Heart right ventricle (tissue), 16 donors: ENCODE measurements at regions not wholly inside any gene's neighbourhood (a gene's known extent, or its start where the extent isn't known, plus 50 kb on each side); places are given as distances from the start of the nearest gene placed in this dataset.
A peak's percentile ranks its signal among the peaks of the same experiment; 100 is the strongest.
"Not testable (repeated sequence)": the region's sequence is repeated elsewhere in the genome, so short reads cannot be mapped to it uniquely, and the experiment has no call there.

ENCODE experiments used
- ATAC-seq, 8 donors: fragments of 200-7000 bp; cut with Tn5 transposase; one replicate each; pipeline ENCODE4 v1.9.1; 2020; ENCODE audit warnings: mild to moderate bottlenecking in 8 of 8, moderate library complexity in 8 of 8, moderate number of reproducible peaks in 1 of 8
- DNase-seq, 2 donors: peaks; one replicate each; pipeline ENCODE4 v3.0.0-alpha.2; 2020
- H3K27ac ChIP-seq, 10 donors: fragments of 200-600 bp; sonication (generic) in 2 of 10; one replicate each; pipeline versions ENCODE4 v1.5.0 to v1.8.0; 2020 to 2022; ENCODE audit warnings: mild to moderate bottlenecking in 3 of 10
- H3K27me3 ChIP-seq, 7 donors: fragments of 200-600 bp; one replicate each; pipeline ENCODE4 v1.8.0; 2021 to 2022; ENCODE audit warnings: mild to moderate bottlenecking in 2 of 7
- H3K36me3 ChIP-seq, 9 donors: fragments of 200-600 bp; sonication (generic) in 1 of 9; one replicate each; pipeline versions ENCODE4 v1.5.0 to v1.8.0; 2020 to 2022; ENCODE audit warnings: mild to moderate bottlenecking in 2 of 9
- H3K4me1 ChIP-seq, 9 donors: fragments of 200-600 bp; sonication (generic) in 1 of 9; one replicate each; pipeline versions ENCODE4 v1.5.0 to v1.8.0; 2020 to 2022; ENCODE audit warnings: mild to moderate bottlenecking in 4 of 9
- H3K4me3 ChIP-seq, 10 donors: fragments of 200-600 bp; sonication (generic) in 2 of 10; one replicate each; pipeline versions ENCODE4 v1.5.0 to v1.8.0; 2020 to 2022; ENCODE audit warnings: mild to moderate bottlenecking in 7 of 10, moderate library complexity in 2 of 10
- H3K9me3 ChIP-seq, 11 donors: fragments of 200-600 bp in 10 of 11; sonication (generic) in 2 of 11; one replicate each; pipeline versions ENCODE4 v1.5.0 to v1.8.0; 2013 to 2022; ENCODE audit warnings: mild to moderate bottlenecking in 2 of 11, control low read depth in 1 of 11, moderate library complexity in 1 of 11
- CTCF ChIP-seq, 9 donors: fragments of 200-600 bp; sonication (generic) in 2 of 9; IDR thresholded peaks; one replicate each; pipeline versions ENCODE4 v1.5.0 to v1.8.0; 2021 to 2022; ENCODE audit warnings: antibody characterized with exemption in 9 of 9, mild to moderate bottlenecking in 5 of 9, moderate library complexity in 1 of 9
- WGBS, 2 donors: extraction: QIAGEN DNeasy Blood & Tissue Kit; methylation state at CpG; one replicate each; pipeline ENCODE4 v1.1.7; 2013; ENCODE audit warnings: inconsistent platforms in 1 of 2; 5-methylcytosine and 5-hydroxymethylcytosine counted together
- intact Hi-C, 10 donors: fragments of 100-400 bp; cut with DNase I; formaldehyde crosslinking; loops; one replicate each; pipeline versions ENCODE4 v1.11.1 to v1.14.2; 2022
- donor health status: Arrhythmogenic right ventricular cardiomyopathy.
- donor health status: ischemic (EF 13 %, LVEDD 7.1; RV severe dilation, severe dysfunction).
- donor health status: healthy with polysubstance abuse.
- donor health status: DM: no; HTN: yes; CAD: no.
- donor health status: DM: no; HTN: no; CAD: no.
- donor health status: ischemic (EF 25% LVEDD 6.9; RV normal size, moderate dysfunction).
- donor health status: ischemic (EF 25% LVEDD 5.7; RV mildly dilated, moderate dysfunction).
- donor health status: healthy.
- donor health status: DM: yes; HTN: yes; CAD: no.
- donor health status: Ischemic cardiomyopathy.
- donor health status: ischemic (EF 35%, LVEDD 5.7; RV mildly dilated, moderate dysfunction).
- donor health status: nonischemic (EF 11% LVEDD 7.7; RV severe dilation, severe dysfunction).
- donor health status: DM: yes; HTN: yes; CAD: no.
- donor health status: PGD.
- donor health status: ischemic (EF 29% LVEDD 5.4; RV normal size, mild dysfunction).
- donor health status: nonischemic (EF 23%, LVEDD 6.1; RV moderate dilation, normal function).

GRCh38 chr6:69456086-69456485, 340.7 kb downstream of the LMBRD1 start:
- DNase-seq (no peak), ATAC-seq (no peak)
- Histone ChIP-seq H3K9me3 (peaks cover 0 to 19% (median 0%) of the 10 kb centered on the region in 11 donors), H3K4me3 (no peak overlapping the region), H3K27me3 (no peaks in the 10 kb centered on the region), H3K27ac (no peak overlapping the region), H3K4me1 (no peaks in the 10 kb centered on the region), H3K36me3 (no peaks in the 10 kb centered on the region)
- TF ChIP-seq CTCF (IDR thresholded peaks at IDR 0.05) = no peak
- intact Hi-C loops = no loop called here
- 79 to 83% methylated on average over 3 of the region's 3 CpGs for WGBS, 2 donors

DNA sequence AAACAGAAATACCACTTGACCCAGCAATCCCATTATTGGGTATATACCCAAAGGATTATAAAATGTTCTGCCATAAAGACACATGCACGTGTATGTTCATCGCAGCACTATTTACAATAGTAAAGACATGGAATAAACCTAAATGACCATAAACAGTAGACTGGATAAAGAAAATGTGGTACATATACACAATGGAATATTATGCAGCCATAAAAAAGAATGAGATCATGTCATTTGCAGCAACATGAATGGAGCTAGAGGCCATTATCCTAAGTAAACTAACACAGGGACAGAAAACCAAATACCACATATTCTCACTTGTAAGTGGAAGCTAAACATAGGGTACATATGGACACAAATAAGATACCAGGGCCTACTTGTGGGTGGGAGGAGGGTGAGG, 342.2 kb downstream of the LMBRD1 start:
- DNase-seq, H3K27me3 ChIP-seq, H3K4me3 ChIP-seq, ATAC-seq, intact Hi-C loops, H3K36me3 ChIP-seq, H3K4me1 ChIP-seq, H3K27ac ChIP-seq: not testable (repeated sequence)
- H3K9me3 ChIP-seq = peaks cover 0 to 33% (median 0%) of the 10 kb centered on the region in 11 donors
- WGBS, 2 donors = 93 to 95% methylated on average over 2 of the region's 2 CpGs

DNA sequence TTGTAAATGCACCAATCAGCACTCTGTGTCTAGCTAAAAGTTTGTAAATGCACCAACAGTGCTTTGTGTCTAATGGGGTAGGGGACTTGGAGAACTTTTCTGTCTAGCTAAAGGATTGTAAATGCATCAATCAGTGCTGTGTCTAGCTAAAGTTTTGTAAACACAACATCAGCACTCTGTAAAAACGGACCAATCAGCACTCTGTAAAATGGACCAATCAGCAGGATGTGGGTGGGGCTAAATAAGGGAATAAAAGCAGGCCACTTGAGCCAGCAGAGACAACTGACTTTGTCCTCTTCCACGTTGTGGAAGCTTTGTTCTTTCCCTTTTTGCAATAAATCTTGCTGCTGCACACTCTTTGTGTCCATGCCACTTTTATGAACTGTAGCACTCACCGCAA, 346.3 kb downstream of the LMBRD1 start:
- H3K4me1 ChIP-seq, intact Hi-C loops, H3K27ac ChIP-seq, H3K27me3 ChIP-seq, ATAC-seq, DNase-seq, H3K4me3 ChIP-seq, H3K36me3 ChIP-seq: not testable (repeated sequence)
- 57 to 64% methylated on average over 3 of the region's 3 CpGs for WGBS, 2 donors
- peaks cover 0 to 44% (median 0%) of the 10 kb centered on the region in 11 donors for H3K9me3 ChIP-seq

- peak in 1 of 2 donors; percentile 5 for DNase-seq
- WGBS, 2 donors = 93 to 95% methylated on average over 8 of the region's 8 CpGs
- intact Hi-C loops = no loop called here
- Histone ChIP-seq H3K9me3 (peaks cover 0 to 44% (median 0%) of the 10 kb centered on the region in 11 donors), H3K36me3 (no peaks in the 10 kb centered on the region), H3K4me1 (no peaks in the 10 kb centered on the region), H3K27me3 (no peaks in the 10 kb centered on the region), H3K4me3 (no peak overlapping the region), H3K27ac (no peak overlapping the region)
- no peak for TF ChIP-seq CTCF (IDR thresholded peaks at IDR 0.05)
- no peak for ATAC-seq
Observed at GRCh38 chr6:69449887-69450286, 346.9 kb downstream of the LMBRD1 start.
